GM18870 (cell line): ENCODE measurements at regions not wholly inside any gene's neighbourhood (a gene's known extent, or its start where the extent isn't known, plus 50 kb on each side); places are given as distances from the start of the nearest gene placed in this dataset.
"Not testable (repeated sequence)": the region's sequence is repeated elsewhere in the genome, so short reads cannot be mapped to it uniquely, and the experiment has no call there.

Experiments used
- ATAC-seq: cut with Tn5 transposase; IDR thresholded peaks from one replicate; pipeline ENCODE4 v1.9.1; 2021; ENCODE audit warnings: moderate library complexity; ENCODE audit not compliant: unreplicated experiment

- no peak for ATAC-seq
Observed at GRCh38 chr3:89002191-89002590, 105.2 kb upstream of the EPHA3 start.

DNA sequence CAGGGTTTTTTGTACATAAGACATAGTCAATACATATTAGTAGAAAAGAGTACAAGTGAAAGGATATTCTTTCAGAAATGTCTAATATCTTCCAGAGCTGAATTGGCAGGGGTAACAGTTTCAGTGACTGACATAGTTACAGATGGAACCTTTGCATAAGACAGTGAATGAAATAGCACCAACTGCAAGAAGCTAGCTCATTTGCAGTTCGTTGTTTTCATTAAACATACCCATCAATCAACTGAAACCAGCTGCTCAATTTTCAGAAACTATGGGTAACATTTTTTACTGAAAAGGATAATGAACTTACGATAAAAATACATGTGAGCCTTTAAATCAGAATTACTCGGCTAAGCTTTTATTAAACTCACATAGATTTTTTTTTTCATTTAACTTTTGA is 93.9 kb upstream of the EPHA3 start:
- no peak for ATAC-seq

DNA sequence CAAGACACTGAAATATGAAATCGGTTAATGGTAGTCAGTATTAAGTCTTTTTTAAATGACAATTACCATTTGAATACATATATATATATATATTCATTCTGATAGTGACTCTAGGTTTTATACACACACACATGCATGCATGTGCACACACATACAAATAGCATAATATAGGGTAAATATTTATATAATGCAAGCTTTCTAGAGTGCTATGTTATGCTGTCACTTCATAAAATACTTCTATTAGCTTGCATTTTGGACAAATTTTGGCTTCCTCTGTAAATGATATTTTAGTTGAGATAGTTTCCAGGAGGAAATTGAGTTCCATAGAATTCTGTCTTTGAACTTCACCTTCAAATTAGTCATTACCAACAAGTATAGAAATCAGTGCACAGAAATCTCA is 89.9 kb upstream of the EPHA3 start:
- ATAC-seq, result no peak

DNA sequence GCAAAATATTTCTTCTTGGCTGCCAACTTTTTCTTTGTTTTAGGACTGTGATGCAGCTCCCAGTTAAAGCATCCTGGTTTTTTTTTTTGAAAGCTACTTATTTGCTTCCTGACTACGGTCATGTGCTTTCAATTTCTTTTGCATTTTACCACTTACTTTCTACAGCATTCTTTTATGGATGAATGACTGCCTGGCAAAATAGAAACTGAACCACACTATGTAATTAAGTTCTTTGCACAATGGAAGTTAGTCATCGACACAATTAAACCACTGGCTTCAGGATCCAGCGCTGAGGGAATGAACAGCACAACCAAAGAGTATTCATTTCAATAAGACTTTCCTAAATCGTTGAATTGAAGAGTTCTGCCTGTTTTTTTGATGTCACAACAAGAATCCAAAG is 82.2 kb upstream of the EPHA3 start:
- no peak for ATAC-seq

DNA sequence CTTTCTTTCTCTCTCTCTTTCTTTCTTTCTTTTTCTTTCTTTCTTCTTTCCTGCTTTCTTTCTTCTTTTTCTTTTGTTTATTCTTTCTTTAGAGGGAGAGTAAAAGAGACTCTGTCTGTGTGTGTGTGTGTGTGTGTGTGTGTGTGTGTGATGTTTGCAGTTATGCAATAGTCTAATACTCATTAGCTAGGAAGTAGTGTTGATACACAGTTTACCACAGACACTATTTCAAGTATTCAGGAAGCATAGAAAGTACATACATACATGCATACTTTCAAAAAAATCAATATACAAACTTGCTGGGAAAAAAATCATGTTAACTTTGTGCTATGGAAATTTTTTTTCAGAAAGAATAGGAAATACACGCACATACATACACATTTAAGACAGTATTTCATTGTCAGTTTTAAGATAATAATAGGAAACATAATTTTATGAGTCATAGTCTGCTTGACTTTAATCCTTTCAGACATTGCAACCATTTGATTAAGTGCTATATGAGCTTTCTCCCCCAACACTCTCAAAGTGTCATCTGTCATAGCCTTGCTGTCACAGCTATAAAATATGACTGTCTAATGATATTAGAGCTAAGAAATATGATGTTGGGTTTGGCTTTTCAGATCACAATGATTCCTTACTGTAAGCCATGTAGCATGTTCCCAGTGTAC is 74.9 kb upstream of the EPHA3 start:
- no peak for ATAC-seq

GRCh38 chr3:89034723-89035122 is 72.7 kb upstream of the EPHA3 start:
- not testable (repeated sequence) for ATAC-seq

- ATAC-seq, result no peak
Observed at GRCh38 chr3:89038869-89039268, 68.6 kb upstream of the EPHA3 start.

DNA sequence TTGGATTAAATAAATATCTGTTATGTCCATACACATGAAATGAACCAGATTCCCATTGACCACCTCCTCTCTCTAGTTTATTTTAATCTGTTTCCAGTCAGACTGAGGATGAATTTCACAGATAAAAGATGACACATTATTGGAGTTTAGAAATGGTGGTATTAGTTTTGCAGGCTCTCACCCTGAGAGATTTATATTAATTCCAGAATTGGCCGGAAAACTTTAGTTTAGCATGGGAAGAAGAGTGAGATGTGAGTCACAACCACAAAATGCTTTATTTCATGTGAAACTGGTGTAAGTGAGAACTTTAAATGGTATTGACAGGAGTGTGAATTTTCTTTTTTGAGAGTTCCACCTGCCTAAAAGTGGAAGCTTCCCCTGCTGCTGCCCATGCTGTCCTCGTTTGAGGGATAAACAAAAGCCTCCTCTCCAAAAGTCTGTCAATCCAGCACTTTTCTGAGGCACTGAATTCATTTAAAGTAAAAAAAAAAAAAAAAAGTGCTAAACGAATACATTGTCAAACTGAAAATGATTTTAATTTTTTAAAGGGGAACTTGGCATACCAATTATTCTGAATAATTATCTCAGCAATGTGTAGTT is 65.1 kb upstream of the EPHA3 start:
- ATAC-seq, result no peak

DNA sequence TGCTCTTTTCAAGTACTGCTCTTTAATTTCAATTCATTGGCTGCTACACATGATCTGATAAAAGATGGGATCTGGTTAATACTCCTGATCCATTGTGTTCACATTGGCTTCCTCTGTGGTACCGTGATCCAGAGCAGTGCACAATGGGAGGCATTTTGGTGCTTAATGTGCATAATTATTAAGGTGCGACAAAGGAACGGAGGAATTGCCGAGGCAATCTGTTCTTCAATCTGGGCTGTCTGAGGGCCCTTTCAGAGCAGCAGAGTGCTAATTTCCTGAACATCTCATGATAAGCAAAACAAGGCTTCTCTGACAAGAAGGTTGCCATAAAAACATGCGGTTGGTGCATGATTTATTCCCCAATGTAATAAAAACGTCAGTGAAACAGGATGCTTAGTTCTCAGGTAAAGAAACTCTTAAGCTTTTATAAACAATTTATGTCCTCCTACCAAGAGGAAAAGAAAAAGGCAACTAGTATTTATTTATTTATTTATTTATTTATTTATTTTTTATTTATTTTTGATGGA is 64.0 kb upstream of the EPHA3 start:
- ATAC-seq, result no peak

- no peak for ATAC-seq
Observed at GRCh38 chr3:89046661-89047060, 60.8 kb upstream of the EPHA3 start.

DNA sequence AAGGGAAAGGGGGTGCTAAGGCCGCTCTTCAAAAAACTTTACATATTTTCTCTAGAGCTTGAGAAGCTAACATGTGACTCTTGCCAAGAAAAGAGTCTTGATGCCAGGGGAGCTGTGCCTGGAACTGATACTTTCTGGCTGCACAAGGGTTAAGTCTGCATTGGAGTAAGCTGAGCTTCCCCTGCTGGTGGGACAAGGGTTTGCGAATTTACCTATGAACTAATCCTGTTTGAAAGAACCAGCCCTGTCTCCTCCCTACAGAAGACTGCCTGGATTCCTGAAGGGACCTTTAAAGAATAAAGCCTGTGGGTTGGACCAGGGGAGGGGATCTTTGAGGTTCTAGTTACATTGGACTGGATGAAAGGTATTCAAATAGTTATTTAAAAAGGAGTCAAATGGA is 58.3 kb upstream of the EPHA3 start:
- no peak for ATAC-seq

- no peak for ATAC-seq
Observed at GRCh38 chr3:89052386-89052785, 55.0 kb upstream of the EPHA3 start.

- no peak for ATAC-seq
Observed at GRCh38 chr3:89057398-89057797, 50.0 kb upstream of the EPHA3 start.
